GM12878 (cell line): ENCODE measurements at regions not wholly inside any gene's neighbourhood (a gene's known extent, or its start where the extent isn't known, plus 50 kb on each side); places are given as distances from the start of the nearest gene placed in this dataset.

Experiments used
- ATAC-seq: fragments of 200-7000 bp; cut with Tn5 transposase; 3 replicates; pipeline ENCODE4 v1.9.1; 2020; ENCODE audit warnings: mild to moderate bottlenecking, moderate library complexity
- BruUV-seq: library from RNA; stranded (reverse); fragments of 400-500 nt; replicated peaks from 2 replicates; lab custom pipeline; 2021; lab: Mats Ljungman, UMichigan
- CTCF ChIA-PET: fragments of 300-600 bp; sonication (Branson Sonifier 250); formaldehyde crosslinking; extraction: SDS; loops from one replicate; lab custom pipeline; 2021; ENCODE audit warnings: inconsistent platforms; lab: Yijun Ruan, JAX
- POLR2A ChIA-PET: fragments of 350-600 bp; formaldehyde crosslinking; extraction: SDS; loops from one replicate; lab custom pipeline; 2021; ENCODE audit warnings: inconsistent platforms; lab: Charles Lee
- RAD21 ChIA-PET: fragments of 300-600 bp; sonication (Branson Sonifier 250); formaldehyde crosslinking; loops from one replicate; lab custom pipeline; 2023; ENCODE audit warnings: antibody characterized with exemption; ENCODE audit not compliant: unreplicated experiment; lab: Charles Lee
- SMC1A ChIA-PET: fragments of 300-600 bp; sonication (Branson Sonifier 250); formaldehyde crosslinking; loops from one replicate; lab custom pipeline; 2023; ENCODE audit not compliant: unreplicated experiment, uncharacterized antibody; lab: Charles Lee
- DNase-seq: peaks from one replicate; pipeline ENCODE4 v3.0.0-alpha.2; 2011; ENCODE audit warnings: low read depth, low spot score
- FAIRE-seq: peaks from 3 replicates; lab custom pipeline; 2011; peaks lifted over from hg19 to GRCh38; lab: Jason Lieb, UNC
- H2AFZ ChIP-seq: 2 replicates; pipeline ENCODE4 v1.6.0; 2011; ENCODE audit warnings: low read depth, low read length, control low read depth; ENCODE audit not compliant: control insufficient read depth
- H3K27ac ChIP-seq: 2 replicates; pipeline ENCODE4 v1.5.1; 2011; ENCODE audit warnings: control low read depth; ENCODE audit not compliant: control insufficient read depth, insufficient read depth
- H3K27me3 ChIP-seq, 2 experiments: replicated peaks in 1 of 2; 2 replicates each; pipeline versions ENCODE4 v1.6.0 to v1.6.1; 2011; ENCODE audit warnings: low read length in 1 of 2; ENCODE audit not compliant: control insufficient read depth in 2 of 2, insufficient read depth in 2 of 2
- H3K36me3 ChIP-seq, 2 experiments: 2 replicates each; pipeline ENCODE4 v1.5.1; 2011; ENCODE audit warnings: low read length in 1 of 2; ENCODE audit not compliant: control insufficient read depth in 2 of 2, insufficient read depth in 2 of 2
- H3K4me1 ChIP-seq: 2 replicates; pipeline ENCODE4 v1.6.1; 2011; ENCODE audit warnings: mild to moderate bottlenecking, low read length, moderate library complexity, mixed read lengths; ENCODE audit not compliant: control insufficient read depth, insufficient read depth
- H3K4me2 ChIP-seq: 2 replicates; pipeline ENCODE4 v1.6.0; 2011; ENCODE audit warnings: control low read depth; ENCODE audit not compliant: control insufficient read depth, insufficient read depth
- H3K4me3 ChIP-seq: fragments of 200-600 bp; sonication (generic); 2 replicates; pipeline ENCODE4 v1.5.1; 2016
- H3K79me2 ChIP-seq: 2 replicates; pipeline ENCODE4 v1.6.0; 2011; ENCODE audit warnings: low read length; ENCODE audit not compliant: control insufficient read depth, insufficient read depth
- H3K9ac ChIP-seq: 2 replicates; pipeline ENCODE4 v1.8.0; 2011; ENCODE audit warnings: low read length, control low read depth, mixed read lengths; ENCODE audit not compliant: control insufficient read depth, insufficient read depth
- H3K9me3 ChIP-seq: replicated peaks from 3 replicates; pipeline ENCODE4 v1.5.1; 2011; ENCODE audit warnings: mild to moderate bottlenecking, low read length; ENCODE audit not compliant: control insufficient read depth, insufficient read depth
- H4K20me1 ChIP-seq: 2 replicates; pipeline ENCODE4 v1.6.0; 2011; ENCODE audit not compliant: control insufficient read depth, insufficient read depth
- CBX3 ChIP-seq: fragments of 200-600 bp; sonication (generic); IDR thresholded peaks from 2 replicates; pipeline ENCODE4 v1.6.1; 2016; ENCODE audit warnings: low read depth, borderline replicate concordance
- CHD4 ChIP-seq: fragments of 200-600 bp; sonication (generic); IDR thresholded peaks from 2 replicates; pipeline ENCODE4 v1.6.1; 2016; ENCODE audit warnings: mild to moderate bottlenecking
- FOS ChIP-seq: IDR thresholded peaks from 3 replicates; pipeline ENCODE4 v1.6.1; 2011; ENCODE audit warnings: borderline replicate concordance; ENCODE audit not compliant: insufficient read length; ENCODE audit errors: extremely low read depth
- FOXK2 ChIP-seq: fragments of 450-650 bp; IDR thresholded peaks from 2 replicates; pipeline ENCODE4 v1.6.1; 2017; ENCODE audit warnings: mild to moderate bottlenecking, moderate library complexity
- IKZF2 ChIP-seq, 2 experiments: fragments of 450-650 bp; IDR thresholded peaks; 2 replicates each; pipeline ENCODE4 v1.6.1; 2017; ENCODE audit warnings: mild to moderate bottlenecking in 2 of 2, moderate library complexity in 2 of 2
- MEF2A ChIP-seq: IDR thresholded peaks from 2 replicates; pipeline ENCODE4 v1.6.1; 2011; ENCODE audit warnings: low read depth, mild to moderate bottlenecking, low read length, moderate library complexity; ENCODE audit not compliant: insufficient read depth
- NFIC ChIP-seq: IDR thresholded peaks from 2 replicates; pipeline ENCODE4 v1.6.1; 2012; ENCODE audit warnings: low read depth, mild to moderate bottlenecking, inconsistent platforms, low read length, moderate library complexity
- NR2C1 ChIP-seq: fragments of 450-650 bp; IDR thresholded peaks from 2 replicates; pipeline ENCODE4 v1.6.1; 2017; ENCODE audit warnings: antibody characterized with exemption, mild to moderate bottlenecking, moderate library complexity
- POLR2AphosphoS2 ChIP-seq: IDR thresholded peaks from 2 replicates; pipeline ENCODE4 v1.6.1; 2011; ENCODE audit warnings: low read depth, mild to moderate bottlenecking, low read length, improper control_type of control experiment, moderate library complexity
- RELA ChIP-seq: fragments of 450-650 bp; IDR thresholded peaks from 2 replicates; pipeline ENCODE4 v1.8.0; 2014; ENCODE audit warnings: borderline replicate concordance; ENCODE audit not compliant: partially characterized antibody
- SIX5 ChIP-seq: IDR thresholded peaks from 2 replicates; pipeline ENCODE4 v1.6.1; 2011; ENCODE audit warnings: mild to moderate bottlenecking, low read depth, low read length, moderate library complexity; ENCODE audit not compliant: severe bottlenecking
- SMAD1 ChIP-seq: fragments of 450-650 bp; IDR thresholded peaks from 2 replicates; pipeline ENCODE4 v1.6.1; 2018; ENCODE audit warnings: mild to moderate bottlenecking, low read depth; ENCODE audit not compliant: partially characterized antibody
- SREBF2 ChIP-seq: IDR thresholded peaks from 2 replicates; pipeline ENCODE4 v1.6.1; 2012; ENCODE audit warnings: mild to moderate bottlenecking, low read length
- ZBTB11 ChIP-seq: fragments of 450-650 bp; formaldehyde crosslinking; IDR thresholded peaks from 2 replicates; pipeline ENCODE4 v1.5.0; 2022; ENCODE audit warnings: mild to moderate bottlenecking, missing genetic modification characterization
- WGBS: methylation state at CpG from one replicate; pipeline ENCODE4 v1.1.6; 2016; ENCODE audit warnings: low lambda C conversion rate; ENCODE audit not compliant: insufficient replicate concordance, insufficient coverage; ENCODE audit errors: missing lambda C conversion rate; 5-methylcytosine and 5-hydroxymethylcytosine counted together
- in situ Hi-C: fragments of 300-500 bp; cut with MboI; formaldehyde crosslinking; loops from 9 replicates; pipeline ENCODE4 v1.14.3; 2018; ENCODE audit warnings: mixed read lengths
- intact Hi-C: fragments of 100-400 bp; cut with micrococcal nuclease; formaldehyde crosslinking; loops from one replicate; pipeline ENCODE4 v1.14.2; 2022; ENCODE audit not compliant: unreplicated experiment
- TF ChIP-seq, protein P1 (sequence below): fragments of 450-650 bp; IDR thresholded peaks from 2 replicates; pipeline ENCODE4 v1.6.1; 2017; ENCODE audit warnings: mild to moderate bottlenecking, low read depth, inconsistent platforms; ENCODE audit not compliant: poor library complexity, severe bottlenecking

DNA sequence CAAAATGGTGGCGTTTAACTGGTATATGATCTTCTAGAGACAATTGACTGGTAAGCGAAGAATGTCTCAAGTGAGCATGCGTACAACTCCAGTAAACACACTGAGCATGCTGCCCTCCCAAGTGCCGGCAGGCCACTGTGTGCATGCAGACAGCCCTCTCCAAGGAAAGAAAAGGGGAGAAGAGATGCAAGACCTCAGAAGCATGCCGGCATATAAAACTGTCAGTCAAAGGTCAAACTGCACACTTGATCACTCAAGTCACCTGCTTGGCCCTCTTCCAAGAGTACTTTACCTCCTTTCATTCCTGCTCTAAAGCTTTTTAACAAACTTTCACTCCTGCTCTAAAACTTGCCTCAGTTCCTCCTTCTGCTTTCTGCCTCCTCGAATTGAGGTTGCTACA is 910.2 kb downstream of the TAF11L14 start:
- RAD21 ChIA-PET: no interaction called here
- H3K27ac ChIP-seq: no peak overlapping the region
- POLR2A ChIA-PET: no interaction called here
- no peaks in the 10 kb centered on the region for H3K79me2 ChIP-seq
- FAIRE-seq (no peak), DNase-seq (no peak), ATAC-seq (no peak)
- H3K4me3 ChIP-seq: no peak overlapping the region
- no peaks in the 10 kb centered on the region for H3K4me1 ChIP-seq
- intact Hi-C loops (no loop called here), in situ Hi-C loops (no loop called here)
- 42% methylated on average over 6 of the region's 6 CpGs for WGBS
- no peak overlapping the region for H3K4me2 ChIP-seq
- BruUV-seq: no TSS peak
- TF ChIP-seq NFIC (no peak), ZBTB11 (CRISPR knock-in tag) (no peak), CBX3 (no peak), POLR2AphosphoS2 (no peak), FOXK2 (no peak), SMAD1 (no peak), NR2C1 (no peak), SIX5 (no peak), IKZF2 (IDR thresholded peaks at IDR 0.05) (no peak), MEF2A (no peak), SREBF2 (no peak), CHD4 (no peak), FOS (no peak), RELA (no peak)
- TF ChIP-seq, protein P1, sequence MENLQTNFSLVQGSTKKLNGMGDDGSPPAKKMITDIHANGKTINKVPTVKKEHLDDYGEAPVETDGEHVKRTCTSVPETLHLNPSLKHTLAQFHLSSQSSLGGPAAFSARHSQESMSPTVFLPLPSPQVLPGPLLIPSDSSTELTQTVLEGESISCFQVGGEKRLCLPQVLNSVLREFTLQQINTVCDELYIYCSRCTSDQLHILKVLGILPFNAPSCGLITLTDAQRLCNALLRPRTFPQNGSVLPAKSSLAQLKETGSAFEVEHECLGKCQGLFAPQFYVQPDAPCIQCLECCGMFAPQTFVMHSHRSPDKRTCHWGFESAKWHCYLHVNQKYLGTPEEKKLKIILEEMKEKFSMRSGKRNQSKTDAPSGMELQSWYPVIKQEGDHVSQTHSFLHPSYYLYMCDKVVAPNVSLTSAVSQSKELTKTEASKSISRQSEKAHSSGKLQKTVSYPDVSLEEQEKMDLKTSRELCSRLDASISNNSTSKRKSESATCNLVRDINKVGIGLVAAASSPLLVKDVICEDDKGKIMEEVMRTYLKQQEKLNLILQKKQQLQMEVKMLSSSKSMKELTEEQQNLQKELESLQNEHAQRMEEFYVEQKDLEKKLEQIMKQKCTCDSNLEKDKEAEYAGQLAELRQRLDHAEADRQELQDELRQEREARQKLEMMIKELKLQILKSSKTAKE: no peak
- SMC1A ChIA-PET: no interaction called here
- no peaks in the 10 kb centered on the region for H4K20me1 ChIP-seq
- no peaks in the 10 kb centered on the region for H3K27me3 ChIP-seq
- H3K9ac ChIP-seq: no peak overlapping the region
- no peaks in the 10 kb centered on the region for H3K36me3 ChIP-seq
- no peak overlapping the region for H2AFZ ChIP-seq
- H3K9me3 ChIP-seq: no peaks in the 10 kb centered on the region
- CTCF ChIA-PET: no interaction called here
